Activated T-helper 17 cell treated with anti-CD3 and anti-CD28 coated beads, Interleukin-2, amount 50 U/mL, for 72 hours (primary cell): ENCODE measurements at regions not wholly inside any gene's neighbourhood (a gene's known extent, or its start where the extent isn't known, plus 50 kb on each side); places are given as distances from the start of the nearest gene placed in this dataset.
"Not testable (repeated sequence)": the region's sequence is repeated elsewhere in the genome, so short reads cannot be mapped to it uniquely, and the experiment has no call there.

ENCODE experiments used
- ATAC-seq: fragments of 150-1000 bp; cut with Tn5 transposase; replicated peaks from 2 replicates; pipeline ENCODE4 v1.10.0; 2021; ENCODE audit warnings: mild to moderate bottlenecking, moderate library complexity
- H3K27ac Mint-ChIP-seq: one replicate; pipeline ENCODE4 v1.8.0; 2022; ENCODE audit warnings: mixed read lengths
- H3K27me3 Mint-ChIP-seq: one replicate; pipeline ENCODE4 v1.8.0; 2022; ENCODE audit warnings: mixed read lengths
- H3K36me3 Mint-ChIP-seq: one replicate; pipeline ENCODE4 v1.8.0; 2022; ENCODE audit warnings: low read depth, mild to moderate bottlenecking, mixed read lengths
- H3K4me1 Mint-ChIP-seq: one replicate; pipeline ENCODE4 v1.8.0; 2022; ENCODE audit warnings: mixed read lengths
- H3K4me3 Mint-ChIP-seq: one replicate; pipeline ENCODE4 v1.8.0; 2022; ENCODE audit warnings: mild to moderate bottlenecking, mixed read lengths
- H3K9me3 Mint-ChIP-seq: one replicate; pipeline ENCODE4 v1.8.0; 2022; ENCODE audit warnings: mixed read lengths

- no peak for ATAC-seq
- peak overlapping the region; percentile 97 for H3K27ac Mint-ChIP-seq
- no peaks in the 10 kb centered on the region for H3K36me3 Mint-ChIP-seq
- no peaks in the 10 kb centered on the region for H3K27me3 Mint-ChIP-seq
- peaks cover 50% of the 10 kb centered on the region for H3K4me1 Mint-ChIP-seq
- H3K9me3 Mint-ChIP-seq = no peaks in the 10 kb centered on the region
- H3K4me3 Mint-ChIP-seq = peak overlapping the region; percentile 79
Observed at GRCh38 chr11:35046681-35047080, 92.3 kb upstream of the CD44 start.

DNA sequence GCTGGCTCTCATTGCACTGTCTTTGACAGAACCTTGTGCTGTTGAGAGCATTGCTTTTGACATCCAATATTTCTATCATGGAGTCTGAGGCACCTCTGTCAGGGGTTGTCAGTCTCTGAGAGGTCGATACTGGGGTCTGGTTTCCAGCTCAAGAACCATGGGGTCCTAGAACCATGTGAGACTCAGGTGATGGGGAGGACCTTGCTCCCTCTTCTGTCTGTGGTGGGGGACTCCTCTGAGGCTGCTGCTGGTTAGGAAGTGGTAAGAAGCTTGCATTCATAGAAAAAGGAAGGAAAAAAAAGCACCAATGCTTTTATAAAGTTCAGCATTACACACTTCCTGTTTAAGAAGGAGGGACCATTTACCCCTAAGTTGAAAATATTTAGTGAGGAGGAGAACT, 91.8 kb upstream of the CD44 start:
- peak; percentile 31 for ATAC-seq
- peak overlapping the region; percentile 97 for H3K27ac Mint-ChIP-seq
- H3K9me3 Mint-ChIP-seq = no peaks in the 10 kb centered on the region
- no peaks in the 10 kb centered on the region for H3K27me3 Mint-ChIP-seq
- peaks cover 46% of the 10 kb centered on the region for H3K4me1 Mint-ChIP-seq
- no peaks in the 10 kb centered on the region for H3K36me3 Mint-ChIP-seq
- H3K4me3 Mint-ChIP-seq = peak overlapping the region; percentile 79

GRCh38 chr11:35047769-35048168, 91.2 kb upstream of the CD44 start:
- Mint-ChIP-seq H3K36me3 (no peaks in the 10 kb centered on the region), H3K4me3 (peak overlapping the region; percentile 79), H3K27me3 (no peaks in the 10 kb centered on the region), H3K27ac (peak overlapping the region; percentile 97), H3K9me3 (no peaks in the 10 kb centered on the region), H3K4me1 (peaks cover 43% of the 10 kb centered on the region)
- ATAC-seq = no peak

- Mint-ChIP-seq H3K27ac (peak overlapping the region; percentile 97), H3K4me1 (peaks cover 43% of the 10 kb centered on the region), H3K4me3 (peak overlapping the region; percentile 79)
- not testable (repeated sequence) for H3K9me3 Mint-ChIP-seq, H3K36me3 Mint-ChIP-seq, H3K27me3 Mint-ChIP-seq, ATAC-seq
Observed at GRCh38 chr11:35048346-35048745, 90.6 kb upstream of the CD44 start.

DNA sequence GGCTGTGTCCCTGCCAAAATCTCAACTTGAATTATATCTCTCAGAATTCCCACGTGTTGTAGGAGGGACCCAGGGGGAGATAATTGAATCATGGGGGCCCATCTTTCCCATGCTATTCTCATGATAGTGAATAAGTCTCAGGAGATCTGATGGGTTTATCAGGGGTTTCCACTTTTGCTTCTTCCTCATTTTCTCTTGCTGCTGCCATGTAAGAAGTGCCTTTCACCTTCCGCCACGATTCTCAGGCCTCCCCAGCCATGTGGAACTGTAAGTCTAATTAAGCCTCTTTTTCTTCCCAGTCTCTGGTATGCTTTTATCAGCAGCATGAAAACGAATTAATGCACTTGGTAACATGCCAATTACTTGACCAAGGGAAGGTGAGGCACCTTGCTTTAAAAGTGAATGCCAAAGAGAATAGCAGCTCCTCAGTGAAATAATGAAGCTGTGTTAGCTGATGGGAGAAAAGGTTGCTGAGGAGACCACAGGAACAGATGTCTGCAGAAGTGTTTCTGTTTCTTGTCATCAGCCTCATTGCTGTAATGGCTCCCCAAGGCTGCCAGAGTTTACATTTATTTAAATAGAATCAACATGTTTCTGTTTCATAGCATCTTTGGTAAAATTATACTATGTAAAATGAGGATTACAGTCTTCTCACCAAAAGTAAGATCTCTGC, 89.0 kb upstream of the CD44 start:
- Mint-ChIP-seq H3K4me1 (peaks cover 41% of the 10 kb centered on the region), H3K27ac (peak overlapping the region; percentile 62), H3K36me3 (no peaks in the 10 kb centered on the region), H3K27me3 (no peaks in the 10 kb centered on the region), H3K4me3 (peak overlapping the region; percentile 61), H3K9me3 (no peaks in the 10 kb centered on the region)
- ATAC-seq = no peak

GRCh38 chr11:35050541-35050995, 88.4 kb upstream of the CD44 start:
- no peaks in the 10 kb centered on the region for H3K36me3 Mint-ChIP-seq
- H3K4me1 Mint-ChIP-seq = peaks cover 37% of the 10 kb centered on the region
- peak overlapping the region; percentile 62 for H3K27ac Mint-ChIP-seq
- H3K27me3 Mint-ChIP-seq = no peaks in the 10 kb centered on the region
- H3K9me3 Mint-ChIP-seq = peaks cover 2% of the 10 kb centered on the region
- H3K4me3 Mint-ChIP-seq = peak overlapping the region; percentile 61
- no peak for ATAC-seq

DNA sequence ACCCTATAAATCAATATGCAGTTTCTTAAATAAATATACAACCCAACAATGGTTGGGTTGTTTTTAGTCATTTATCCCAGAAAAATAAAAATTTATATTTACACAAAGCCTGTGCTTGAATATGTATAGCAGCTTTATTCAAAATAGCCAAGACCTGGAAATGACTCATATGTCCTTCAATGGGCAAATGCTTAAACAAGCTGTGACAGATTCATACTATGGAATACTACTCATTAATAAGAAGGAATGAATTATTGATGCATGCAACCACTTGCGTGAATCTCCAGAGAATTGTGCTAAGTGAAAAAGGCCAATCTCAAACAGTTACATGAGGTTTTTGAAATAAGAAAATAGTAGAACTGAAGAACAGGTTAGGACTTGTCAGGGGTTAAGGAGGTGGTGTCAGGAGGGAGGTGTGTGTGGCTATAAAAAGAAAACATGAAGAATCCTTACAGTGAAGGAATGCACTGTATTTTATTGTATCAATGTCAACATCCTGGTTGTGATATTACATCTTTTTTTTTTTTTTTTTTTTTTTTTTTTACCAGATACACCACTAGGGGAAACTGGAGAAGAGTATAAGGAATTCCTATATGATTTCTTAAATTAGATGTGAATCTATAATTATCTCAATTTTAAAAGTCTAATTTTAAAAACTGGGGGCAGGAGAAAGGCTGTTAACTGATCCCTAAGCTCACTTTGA, 82.4 kb upstream of the CD44 start:
- Mint-ChIP-seq H3K9me3 (peaks cover 6% of the 10 kb centered on the region), H3K4me3 (peak overlapping the region; percentile 1), H3K27me3 (no peaks in the 10 kb centered on the region), H3K27ac (no peak overlapping the region), H3K4me1 (peaks cover 26% of the 10 kb centered on the region), H3K36me3 (peaks cover 8% of the 10 kb centered on the region)
- ATAC-seq = no peak

- H3K27ac Mint-ChIP-seq = no peak overlapping the region
- H3K4me1 Mint-ChIP-seq = peaks cover 26% of the 10 kb centered on the region
- peaks cover 8% of the 10 kb centered on the region for H3K36me3 Mint-ChIP-seq
- peak overlapping the region; percentile 27 for H3K4me3 Mint-ChIP-seq
- ATAC-seq = peak; percentile 77
- H3K9me3 Mint-ChIP-seq = peaks cover 6% of the 10 kb centered on the region
- H3K27me3 Mint-ChIP-seq = no peaks in the 10 kb centered on the region
Observed at GRCh38 chr11:35057926-35058668, 80.9 kb upstream of the CD44 start.

DNA sequence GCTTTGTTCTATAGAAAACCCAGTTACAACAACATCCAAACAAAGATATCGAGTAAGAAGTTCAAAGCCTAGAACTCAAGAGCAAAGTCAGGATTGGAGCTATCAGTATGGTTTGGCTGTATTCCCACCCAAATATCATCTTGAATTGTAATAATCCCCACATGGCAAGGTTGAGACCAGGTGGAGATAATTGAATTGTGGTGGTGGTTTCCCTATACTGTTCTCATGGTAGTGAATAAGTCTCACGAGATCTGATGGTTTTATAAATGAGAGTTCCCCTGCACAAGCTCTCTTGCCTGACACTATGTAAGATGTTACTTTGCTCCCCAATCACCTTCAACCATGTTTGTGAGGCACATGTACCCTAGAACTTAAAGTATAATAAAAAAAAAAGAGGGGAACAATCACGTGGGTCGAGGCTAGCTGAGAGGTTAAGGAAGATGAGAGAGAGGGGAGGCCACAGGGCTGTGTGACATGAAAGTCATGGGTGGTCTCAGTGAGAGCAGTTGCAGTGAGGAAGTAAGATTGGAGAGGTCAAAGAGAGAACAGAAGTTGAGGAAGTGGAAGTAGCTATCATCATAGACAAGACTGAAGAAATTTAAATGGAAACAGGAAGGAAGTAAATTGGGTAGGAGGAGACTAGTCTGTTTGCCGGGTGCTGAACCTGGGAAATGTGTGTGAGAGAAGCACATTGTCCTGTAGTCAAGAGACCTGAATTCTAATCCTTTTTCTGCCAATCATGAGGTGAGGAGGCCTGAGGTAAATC, 80.1 kb upstream of the CD44 start:
- Mint-ChIP-seq H3K36me3 (peaks cover 8% of the 10 kb centered on the region), H3K9me3 (peaks cover 6% of the 10 kb centered on the region), H3K27ac (peak overlapping the region; percentile 36), H3K27me3 (no peaks in the 10 kb centered on the region), H3K4me3 (peak overlapping the region; percentile 27), H3K4me1 (peaks cover 26% of the 10 kb centered on the region)
- ATAC-seq = no peak

DNA sequence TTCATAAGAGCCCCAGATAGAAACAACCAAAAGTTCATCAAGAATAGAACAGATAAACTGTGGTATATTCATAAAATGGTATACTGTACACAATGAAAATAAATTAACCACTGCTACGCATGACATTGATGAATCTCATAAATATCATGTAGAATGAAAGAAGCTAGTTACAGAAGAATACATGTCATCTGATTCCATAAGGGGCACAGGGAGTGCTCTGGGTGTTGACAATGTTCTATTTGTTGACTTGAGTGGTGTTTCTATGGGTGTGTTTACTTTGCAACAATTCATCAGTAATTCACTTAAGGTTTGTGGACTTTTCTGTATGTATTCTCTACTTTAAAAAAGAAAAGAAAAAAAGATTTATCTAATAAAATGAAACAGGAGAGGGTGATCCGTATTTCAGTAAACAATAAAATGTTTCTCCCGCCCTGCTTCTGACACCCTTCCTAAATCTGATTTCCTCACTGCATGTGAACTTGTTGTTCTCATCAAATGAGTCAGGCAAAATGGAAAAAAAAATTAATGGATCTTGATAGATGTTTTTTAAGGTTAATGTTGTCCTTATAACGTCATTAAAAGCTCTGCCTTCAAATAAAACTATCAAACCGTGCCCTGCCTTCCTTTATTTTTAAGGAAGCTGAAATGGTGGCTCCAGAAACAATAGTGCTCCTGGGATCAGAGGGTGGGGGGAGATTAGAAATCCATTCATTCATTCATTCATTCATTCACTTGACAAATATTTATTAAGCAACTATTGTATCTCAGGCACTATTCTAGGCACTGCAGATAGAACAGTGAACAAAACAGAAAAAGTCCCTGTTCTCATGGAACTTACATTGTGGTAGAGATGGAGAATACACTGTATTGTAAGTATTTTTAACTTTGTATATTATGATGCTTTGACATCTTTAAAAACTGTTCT, 77.2 kb upstream of the CD44 start:
- Mint-ChIP-seq H3K27me3 (no peaks in the 10 kb centered on the region), H3K27ac (no peak overlapping the region), H3K9me3 (no peaks in the 10 kb centered on the region), H3K4me3 (no peak overlapping the region), H3K4me1 (peaks cover 35% of the 10 kb centered on the region), H3K36me3 (peaks cover 8% of the 10 kb centered on the region)
- ATAC-seq = no peak

GRCh38 chr11:35063488-35063931, 75.5 kb upstream of the CD44 start:
- Mint-ChIP-seq H3K27ac (no peak overlapping the region), H3K4me3 (no peak overlapping the region), H3K4me1 (peaks cover 31% of the 10 kb centered on the region), H3K27me3 (no peaks in the 10 kb centered on the region), H3K9me3 (no peaks in the 10 kb centered on the region), H3K36me3 (peaks cover 8% of the 10 kb centered on the region)
- no peak for ATAC-seq

DNA sequence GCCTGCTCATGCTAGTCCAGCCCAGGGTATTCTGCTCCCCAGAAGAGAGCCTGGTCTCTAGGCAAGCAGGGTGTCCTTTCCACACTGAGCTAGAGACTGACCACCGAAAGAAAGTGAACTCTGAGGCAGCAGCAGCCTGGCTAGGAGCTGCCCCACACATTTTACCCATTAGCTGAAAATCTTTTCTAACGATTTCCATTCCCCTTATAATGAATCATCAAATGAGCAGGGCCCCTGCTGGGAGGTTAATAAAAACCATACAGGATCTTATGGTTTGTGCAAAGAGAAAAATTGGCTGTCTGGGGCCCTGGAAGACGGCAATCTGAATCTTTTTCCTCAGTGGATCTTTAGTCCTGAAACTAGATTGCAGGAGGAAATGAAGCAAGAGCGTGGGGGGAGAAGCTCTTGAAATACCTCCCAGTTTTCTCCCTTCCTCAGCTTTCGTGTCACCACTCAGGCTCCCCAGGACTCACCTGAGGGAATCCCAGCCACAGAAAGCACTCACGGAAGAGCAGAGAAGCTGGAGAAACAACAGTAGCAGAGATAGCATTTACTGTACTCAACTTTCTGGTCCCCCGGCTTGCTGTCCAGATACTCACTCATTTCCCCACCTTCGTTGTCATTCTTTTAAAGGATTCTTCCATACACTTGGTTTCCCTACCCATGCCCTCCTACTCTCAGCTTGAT, 74.7 kb upstream of the CD44 start:
- H3K27ac Mint-ChIP-seq = no peak overlapping the region
- H3K9me3 Mint-ChIP-seq = no peaks in the 10 kb centered on the region
- peaks cover 24% of the 10 kb centered on the region for H3K4me1 Mint-ChIP-seq
- no peak for ATAC-seq
- no peaks in the 10 kb centered on the region for H3K27me3 Mint-ChIP-seq
- H3K4me3 Mint-ChIP-seq = no peak overlapping the region
- H3K36me3 Mint-ChIP-seq = peaks cover 1% of the 10 kb centered on the region

GRCh38 chr11:35065566-35065965, 73.4 kb upstream of the CD44 start:
- Mint-ChIP-seq H3K9me3 (peaks cover 7% of the 10 kb centered on the region), H3K4me1 (peaks cover 23% of the 10 kb centered on the region), H3K4me3 (no peak overlapping the region), H3K27me3 (no peaks in the 10 kb centered on the region), H3K36me3 (peaks cover 3% of the 10 kb centered on the region), H3K27ac (no peak overlapping the region)
- ATAC-seq = no peak
